ENCODE measurements at regions not wholly inside any gene's neighbourhood (a gene's known extent, or its start where the extent isn't known, plus 50 kb on each side); places are given as distances from the start of the nearest gene placed in this dataset.
"Not testable (repeated sequence)": the region's sequence is repeated elsewhere in the genome, so short reads cannot be mapped to it uniquely, and the experiment has no call there.

DNA sequence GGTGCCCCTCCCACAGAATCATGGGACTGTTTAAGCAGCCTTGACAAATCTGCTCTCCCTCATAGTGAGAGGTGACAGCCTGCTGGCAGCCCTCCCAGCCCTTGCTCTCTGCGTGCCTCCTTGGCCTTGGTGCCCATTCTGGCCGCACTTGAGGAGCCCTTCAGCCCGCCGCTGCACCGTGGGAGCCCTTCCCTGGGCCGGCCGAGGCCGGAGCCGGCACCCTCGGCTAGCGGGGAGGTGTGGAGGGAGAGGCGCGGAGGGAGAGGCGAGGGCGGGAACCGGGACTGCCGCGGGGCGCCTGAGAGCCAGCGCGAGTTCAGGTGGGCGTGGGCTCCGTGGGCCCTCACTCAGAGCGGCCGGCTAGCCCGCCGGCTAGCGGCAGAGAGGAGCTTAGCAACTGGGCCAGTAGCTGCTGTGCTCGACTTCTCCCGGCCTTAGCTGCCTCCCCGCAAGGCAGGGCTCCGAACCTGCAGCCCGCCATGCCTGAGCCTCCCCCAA lies 125.9 kb upstream of the MYO10 start:
- H3K4me3 ChIP-seq (ENCODE audit: low read depth, low read length): peak overlapping the region; percentile 24; the same call in 1 of the 2 replicates
- TF ChIP-seq, protein P1, sequence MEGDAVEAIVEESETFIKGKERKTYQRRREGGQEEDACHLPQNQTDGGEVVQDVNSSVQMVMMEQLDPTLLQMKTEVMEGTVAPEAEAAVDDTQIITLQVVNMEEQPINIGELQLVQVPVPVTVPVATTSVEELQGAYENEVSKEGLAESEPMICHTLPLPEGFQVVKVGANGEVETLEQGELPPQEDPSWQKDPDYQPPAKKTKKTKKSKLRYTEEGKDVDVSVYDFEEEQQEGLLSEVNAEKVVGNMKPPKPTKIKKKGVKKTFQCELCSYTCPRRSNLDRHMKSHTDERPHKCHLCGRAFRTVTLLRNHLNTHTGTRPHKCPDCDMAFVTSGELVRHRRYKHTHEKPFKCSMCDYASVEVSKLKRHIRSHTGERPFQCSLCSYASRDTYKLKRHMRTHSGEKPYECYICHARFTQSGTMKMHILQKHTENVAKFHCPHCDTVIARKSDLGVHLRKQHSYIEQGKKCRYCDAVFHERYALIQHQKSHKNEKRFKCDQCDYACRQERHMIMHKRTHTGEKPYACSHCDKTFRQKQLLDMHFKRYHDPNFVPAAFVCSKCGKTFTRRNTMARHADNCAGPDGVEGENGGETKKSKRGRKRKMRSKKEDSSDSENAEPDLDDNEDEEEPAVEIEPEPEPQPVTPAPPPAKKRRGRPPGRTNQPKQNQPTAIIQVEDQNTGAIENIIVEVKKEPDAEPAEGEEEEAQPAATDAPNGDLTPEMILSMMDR (IDR thresholded peaks at IDR 0.05; ENCODE audit: low read depth, low read length): peak; percentile 70

DNA sequence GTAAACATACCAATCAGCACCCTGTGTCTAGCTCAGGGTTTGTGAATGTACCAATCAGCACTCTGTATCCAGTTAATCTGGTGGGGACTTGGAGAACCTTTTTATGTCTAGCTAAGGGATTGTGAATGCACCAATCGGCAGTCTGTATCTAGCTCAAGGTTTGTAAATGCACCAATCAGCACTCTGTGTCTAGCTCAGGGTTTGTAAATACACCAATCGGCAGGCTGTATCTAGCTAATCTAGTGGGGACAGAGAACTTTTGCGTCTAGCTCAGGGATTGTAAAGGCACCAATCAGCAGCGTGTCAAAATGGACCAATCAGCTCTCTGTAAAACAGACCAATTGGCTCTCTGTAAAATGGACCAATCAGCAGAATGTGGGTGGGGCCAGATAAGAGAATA lies 126.7 kb upstream of the MYO10 start:
- H3K4me3 ChIP-seq (ENCODE audit: low read depth, low read length): not testable (repeated sequence)

DNA sequence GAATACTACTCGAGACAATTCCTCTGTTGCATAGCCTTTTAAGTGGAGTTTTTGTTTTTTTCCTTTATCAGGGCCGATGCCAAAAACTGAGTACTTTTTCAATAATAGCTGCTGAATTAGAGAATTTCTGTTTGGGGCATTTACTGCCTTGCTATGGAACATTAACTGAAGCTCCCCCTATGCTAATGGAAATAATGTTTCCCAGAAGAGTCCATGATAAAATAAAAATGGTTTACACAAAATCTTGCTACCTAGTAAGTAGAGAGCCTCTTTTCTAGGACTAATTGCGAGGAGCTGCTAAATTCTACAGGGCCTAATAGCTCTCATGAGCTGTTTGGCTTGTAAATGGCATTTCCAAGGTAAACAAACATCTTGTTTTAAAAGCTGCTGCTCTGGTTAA lies 128.2 kb upstream of the MYO10 start:
- no peak overlapping the region for H3K4me3 ChIP-seq (ENCODE audit: low read depth, low read length)
- TF ChIP-seq, protein P1 (IDR thresholded peaks at IDR 0.05; ENCODE audit: low read depth, low read length): no peak

DNA sequence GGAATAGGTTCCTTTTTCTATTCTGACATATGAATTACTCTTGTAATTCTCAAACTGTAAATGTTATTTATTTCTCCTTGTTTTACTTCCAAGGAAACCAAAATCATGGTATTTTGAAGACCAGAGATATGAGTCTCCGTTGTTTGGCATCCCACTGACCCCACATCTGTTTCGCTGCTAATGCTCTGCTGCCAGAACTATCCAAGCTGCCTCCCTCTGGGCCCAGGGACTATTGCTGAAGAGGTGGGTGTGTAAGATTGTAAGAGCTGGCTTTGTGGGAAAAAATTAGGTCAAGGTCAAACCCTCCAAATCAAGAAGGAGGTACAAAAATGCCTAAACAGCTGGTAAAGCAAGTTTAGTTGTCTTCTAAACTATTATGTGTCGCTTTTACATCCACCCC lies 129.4 kb upstream of the MYO10 start:
- H3K4me3 ChIP-seq (ENCODE audit: low read depth, low read length): no peak overlapping the region
- TF ChIP-seq, protein P1 (IDR thresholded peaks at IDR 0.05; ENCODE audit: low read depth, low read length): no peak

DNA sequence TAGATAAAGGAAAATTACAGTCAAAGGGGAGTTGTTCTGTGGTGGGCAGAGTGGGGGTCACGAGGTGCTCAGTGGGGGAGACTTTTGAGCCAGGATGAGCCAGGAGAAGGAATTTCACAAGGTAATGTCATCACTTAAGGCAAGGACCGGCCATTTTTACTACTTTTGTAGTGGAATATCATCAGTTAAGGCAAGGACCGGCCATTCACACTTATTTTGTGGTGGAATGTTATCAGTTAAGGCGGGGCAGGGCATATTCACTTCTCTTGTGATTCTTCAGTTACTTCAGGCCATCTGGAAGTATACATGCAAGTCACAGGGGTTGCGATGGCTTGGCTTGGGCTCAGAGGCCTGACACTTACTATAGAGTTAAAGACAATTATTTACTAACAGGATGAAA lies 129.9 kb upstream of the MYO10 start:
- H3K4me3 ChIP-seq (ENCODE audit: low read depth, low read length): not testable (repeated sequence)

DNA sequence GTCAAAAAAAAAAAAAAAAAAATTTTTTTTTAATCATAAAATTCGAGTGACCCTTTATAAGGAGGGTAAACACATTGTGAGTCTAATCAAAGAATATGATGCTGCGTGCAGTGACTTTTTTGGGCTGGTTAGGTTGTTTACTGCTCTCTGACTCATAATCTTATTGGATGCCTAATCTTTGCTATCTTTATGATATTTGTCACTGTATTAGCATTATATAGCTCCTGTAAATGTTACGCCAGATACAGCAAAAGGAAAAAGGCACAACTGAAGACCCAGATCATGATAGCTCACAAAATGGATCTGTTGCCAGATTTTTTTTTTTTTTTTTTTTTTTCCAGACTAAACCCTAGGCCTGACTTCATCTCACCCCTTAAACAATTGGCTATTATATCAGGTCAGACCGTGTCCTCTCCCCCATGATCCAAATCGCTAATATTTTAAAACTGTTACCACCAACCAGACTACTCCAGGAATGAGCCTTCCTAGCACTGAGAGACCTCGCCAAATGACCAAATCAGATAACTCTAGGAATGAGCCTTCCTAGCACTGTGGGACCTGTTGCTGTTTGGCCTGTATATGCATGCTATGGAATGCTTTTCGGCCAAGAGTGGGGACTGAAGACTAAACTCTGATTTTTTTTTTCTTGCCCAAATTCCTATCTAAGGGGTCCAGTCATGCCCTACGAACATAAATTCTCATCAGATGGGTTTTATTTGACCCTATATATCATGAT lies 131.7 kb upstream of the MYO10 start:
- TF ChIP-seq, protein P1 (IDR thresholded peaks at IDR 0.05; ENCODE audit: low read depth, low read length): no peak
- H3K4me3 ChIP-seq (ENCODE audit: low read depth, low read length): no peak overlapping the region

DNA sequence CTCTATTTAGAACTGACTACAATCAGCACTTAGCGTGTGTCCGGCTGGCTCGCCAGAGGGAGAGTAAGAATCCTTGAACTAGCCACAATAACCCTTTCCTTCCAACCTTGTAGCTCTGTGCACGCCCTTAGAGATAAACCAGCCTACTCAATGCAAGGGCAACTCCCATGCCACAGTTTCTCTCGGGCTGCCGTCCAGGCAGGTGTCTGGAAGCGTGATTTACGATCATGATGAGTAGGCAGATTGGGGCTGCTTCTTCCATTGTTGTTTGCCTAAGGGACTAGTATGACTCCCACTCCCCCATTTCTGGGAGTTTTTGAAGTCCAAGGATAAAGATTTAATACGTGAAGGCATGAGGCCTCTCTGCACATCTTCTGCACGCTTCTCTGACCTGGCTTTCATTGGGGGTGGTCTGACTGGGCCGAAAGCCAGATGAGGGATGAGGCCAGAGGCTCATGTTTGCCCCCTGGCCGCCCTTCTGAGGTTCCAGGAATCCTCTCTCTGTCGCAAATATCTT lies 134.0 kb upstream of the MYO10 start:
- H3K4me3 ChIP-seq (ENCODE audit: low read depth, low read length): no peak overlapping the region
- TF ChIP-seq, protein P1 (IDR thresholded peaks at IDR 0.05; ENCODE audit: low read depth, low read length): no peak

DNA sequence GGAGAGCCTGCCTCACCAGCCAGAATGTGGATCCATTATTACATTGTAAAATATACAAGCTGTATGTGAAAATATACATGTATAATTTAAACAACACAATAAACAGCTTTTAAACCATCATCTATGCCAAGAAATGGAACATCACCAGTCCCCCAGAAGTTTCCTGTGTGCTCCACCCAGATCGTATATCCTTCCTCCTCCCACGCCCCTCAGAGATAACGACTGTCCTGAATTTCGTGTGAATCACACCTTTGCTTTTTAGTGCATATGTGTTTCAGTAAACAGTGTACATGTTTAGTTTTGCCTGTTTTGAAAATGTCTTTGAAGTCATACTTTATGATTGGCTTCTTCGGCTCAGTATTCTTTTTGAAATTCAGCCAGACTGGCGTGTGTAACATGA lies 134.6 kb upstream of the MYO10 start:
- H3K4me3 ChIP-seq (ENCODE audit: low read depth, low read length): no peak overlapping the region
- TF ChIP-seq, protein P1 (IDR thresholded peaks at IDR 0.05; ENCODE audit: low read depth, low read length): no peak
